DND-41 (cell line): ENCODE measurements at regions not wholly inside any gene's neighbourhood (a gene's known extent, or its start where the extent isn't known, plus 50 kb on each side); places are given as distances from the start of the nearest gene placed in this dataset.

Experiments
- ATAC-seq: fragments of 200-7000 bp; cut with Tn5 transposase; 3 replicates; pipeline ENCODE4 v1.9.1; 2021; ENCODE audit warnings: low read depth; ENCODE audit not compliant: insufficient read depth
- DNase-seq: peaks from one replicate; pipeline ENCODE4 v3.0.0-alpha.2; 2020
- H2AFZ ChIP-seq: 2 replicates; pipeline ENCODE4 v1.6.0; 2012; ENCODE audit warnings: low read depth, low read length
- H3K27ac ChIP-seq: 2 replicates; pipeline ENCODE4 v1.5.1; 2012; ENCODE audit warnings: low read length, inconsistent platforms
- H3K27me3 ChIP-seq: fragments of 200-600 bp; sonication (generic); 2 replicates; pipeline ENCODE4 v1.6.0; 2012; ENCODE audit warnings: low read length, mild to moderate bottlenecking, inconsistent platforms; ENCODE audit not compliant: insufficient read depth, poor library complexity
- H3K36me3 ChIP-seq: 2 replicates; pipeline ENCODE4 v1.5.1; 2012; ENCODE audit warnings: low read length, inconsistent platforms; ENCODE audit not compliant: insufficient read depth
- H3K4me1 ChIP-seq: 2 replicates; pipeline ENCODE4 v1.5.1; 2012; ENCODE audit warnings: mild to moderate bottlenecking, low read length; ENCODE audit not compliant: insufficient read depth
- H3K4me2 ChIP-seq: 2 replicates; pipeline ENCODE4 v1.6.0; 2012; ENCODE audit warnings: mild to moderate bottlenecking, moderate library complexity, low read length, inconsistent platforms; ENCODE audit not compliant: insufficient read depth
- H3K4me3 ChIP-seq, 2 experiments: fragments of 200-600 bp in 1 of 2; shearing (Covaris generic) in 1 of 2; 2 replicates each; pipeline ENCODE4 v1.5.1; 2012 to 2016; ENCODE audit warnings: inconsistent platforms in 2 of 2, low read length in 2 of 2, mild to moderate bottlenecking in 2 of 2, low read depth in 1 of 2, moderate library complexity in 1 of 2
- H3K79me2 ChIP-seq: 2 replicates; pipeline ENCODE4 v1.6.0; 2012; ENCODE audit warnings: low read length, inconsistent platforms; ENCODE audit not compliant: insufficient read depth
- H3K9ac ChIP-seq: 2 replicates; pipeline ENCODE4 v1.6.0; 2012; ENCODE audit warnings: low read depth, mild to moderate bottlenecking, inconsistent platforms, low read length, moderate library complexity
- H3K9me3 ChIP-seq: 2 replicates; pipeline ENCODE4 v1.5.1; 2012; ENCODE audit warnings: low read length, moderate library complexity, mild to moderate bottlenecking, inconsistent platforms; ENCODE audit not compliant: insufficient read depth, severe bottlenecking
- H4K20me1 ChIP-seq: 2 replicates; pipeline ENCODE4 v1.6.0; 2012; ENCODE audit warnings: low read length; ENCODE audit not compliant: insufficient read depth
- CTCF ChIP-seq: IDR thresholded peaks from 2 replicates; pipeline ENCODE4 v1.5.1; 2012; ENCODE audit warnings: borderline replicate concordance, low read length, moderate library complexity, mild to moderate bottlenecking; ENCODE audit not compliant: poor library complexity, severe bottlenecking; ENCODE audit errors: extremely low read depth
- EZH2 ChIP-seq: IDR thresholded peaks from 3 replicates; pipeline ENCODE4 v1.6.1; 2012; ENCODE audit warnings: borderline replicate concordance, low read depth, mild to moderate bottlenecking, moderate library complexity, low read length, inconsistent platforms; ENCODE audit not compliant: severe bottlenecking

- Histone ChIP-seq H3K9me3 (no peaks in the 10 kb centered on the region), H3K4me3 (no peak overlapping the region), H3K27ac (no peak overlapping the region), H3K4me2 (no peak overlapping the region), H3K36me3 (no peaks in the 10 kb centered on the region), H3K79me2 (no peaks in the 10 kb centered on the region), H3K27me3 (peaks cover 21% of the 10 kb centered on the region), H3K4me1 (no peaks in the 10 kb centered on the region), H4K20me1 (no peaks in the 10 kb centered on the region; the same call in 1 of the 2 replicates), H3K9ac (no peak overlapping the region), H2AFZ (no peak overlapping the region)
- ATAC-seq (no peak), DNase-seq (no peak)
- TF ChIP-seq EZH2, result no peak
- TF ChIP-seq CTCF, result no peak
Observed at GRCh38 chr20:51135926-51136715, 113.2 kb upstream of the KCNG1 start.

GRCh38 chr20:51134405-51134804 is 111.5 kb upstream of the KCNG1 start:
- Histone ChIP-seq H3K36me3 (no peaks in the 10 kb centered on the region), H3K4me1 (no peaks in the 10 kb centered on the region), H3K79me2 (no peaks in the 10 kb centered on the region), H3K9me3 (no peaks in the 10 kb centered on the region), H3K27ac (no peak overlapping the region), H3K4me3 (no peak overlapping the region), H2AFZ (no peak overlapping the region), H3K27me3 (peaks cover 19% of the 10 kb centered on the region), H3K4me2 (no peak overlapping the region), H4K20me1 (no peaks in the 10 kb centered on the region; the same call in 1 of the 2 replicates), H3K9ac (no peak overlapping the region)
- no peak for TF ChIP-seq CTCF
- TF ChIP-seq EZH2, result no peak
- DNase-seq, result no peak
- ATAC-seq, result no peak

GRCh38 chr20:51132279-51132678 is 109.4 kb upstream of the KCNG1 start:
- ATAC-seq, result no peak
- no peak for DNase-seq
- H3K4me1 ChIP-seq, result no peaks in the 10 kb centered on the region
- no peak overlapping the region for H2AFZ ChIP-seq
- peaks cover 26% of the 10 kb centered on the region for H3K27me3 ChIP-seq
- no peaks in the 10 kb centered on the region for H3K36me3 ChIP-seq
- no peak overlapping the region for H3K9ac ChIP-seq
- no peaks in the 10 kb centered on the region for H3K79me2 ChIP-seq
- H3K27ac ChIP-seq, result no peak overlapping the region
- no peak for TF ChIP-seq EZH2
- H3K4me2 ChIP-seq, result no peak overlapping the region
- no peak overlapping the region for H3K4me3 ChIP-seq
- no peaks in the 10 kb centered on the region for H3K9me3 ChIP-seq
- no peaks in the 10 kb centered on the region; the same call in 1 of the 2 replicates for H4K20me1 ChIP-seq

GRCh38 chr20:51131811-51132210 is 108.9 kb upstream of the KCNG1 start:
- H3K27ac ChIP-seq, result no peak overlapping the region
- DNase-seq (no peak), ATAC-seq (no peak)
- no peak overlapping the region for H3K9ac ChIP-seq
- H3K79me2 ChIP-seq, result no peaks in the 10 kb centered on the region
- no peaks in the 10 kb centered on the region for H3K4me1 ChIP-seq
- H3K4me3 ChIP-seq, result no peak overlapping the region
- no peak overlapping the region for H2AFZ ChIP-seq
- peaks cover 26% of the 10 kb centered on the region for H3K27me3 ChIP-seq
- H4K20me1 ChIP-seq, result no peaks in the 10 kb centered on the region; the same call in 1 of the 2 replicates
- no peaks in the 10 kb centered on the region for H3K9me3 ChIP-seq
- H3K36me3 ChIP-seq, result no peaks in the 10 kb centered on the region
- no peak overlapping the region for H3K4me2 ChIP-seq
- TF ChIP-seq EZH2, result no peak
- no peak for TF ChIP-seq CTCF
